NCI-H2081 (cell line): ENCODE measurements at regions not wholly inside any gene's neighbourhood (a gene's known extent, or its start where the extent isn't known, plus 50 kb on each side); places are given as distances from the start of the nearest gene placed in this dataset.

Source experiments
- DNase-seq, 2 experiments: peaks; one replicate each; lab custom pipeline; 2025; lab: John Stamatoyannopoulos, UW

GRCh38 chr11:128219731-128220120, 367.6 kb downstream of the ETS1 start:
- no peak for DNase-seq

- no peak for DNase-seq
Observed at GRCh38 chr11:128216198-128216597, 371.2 kb downstream of the ETS1 start.

- no peak for DNase-seq
Observed at GRCh38 chr11:128215238-128215882, 372.0 kb downstream of the ETS1 start.

GRCh38 chr11:128214263-128214662, 373.1 kb downstream of the ETS1 start:
- no peak for DNase-seq

GRCh38 chr11:128213461-128213860, 373.9 kb downstream of the ETS1 start:
- DNase-seq = no peak

- DNase-seq = no peak
Observed at GRCh38 chr11:128212324-128212723, 375.0 kb downstream of the ETS1 start.

GRCh38 chr11:128210148-128210940, 377.0 kb downstream of the ETS1 start:
- DNase-seq = no peak

- DNase-seq = no peak
Observed at GRCh38 chr11:128209138-128209435, 378.3 kb downstream of the ETS1 start.

GRCh38 chr11:128208329-128209137, 378.8 kb downstream of the ETS1 start:
- no peak for DNase-seq

GRCh38 chr11:128207861-128208321, 379.5 kb downstream of the ETS1 start:
- DNase-seq = no peak

GRCh38 chr11:128206461-128206860, 380.9 kb downstream of the ETS1 start:
- DNase-seq = no peak

GRCh38 chr11:128205796-128206195, 381.6 kb downstream of the ETS1 start:
- DNase-seq = no peak

- DNase-seq = no peak
Observed at GRCh38 chr11:128204898-128205297, 382.5 kb downstream of the ETS1 start.

- peak in 1 of 2 experiments; percentile 12 for DNase-seq
Observed at GRCh38 chr11:128201801-128202200, 385.6 kb downstream of the ETS1 start.

- DNase-seq = no peak
Observed at GRCh38 chr11:128201009-128201408, 386.3 kb downstream of the ETS1 start.

GRCh38 chr11:128200467-128200866, 386.9 kb downstream of the ETS1 start:
- no peak for DNase-seq

- no peak for DNase-seq
Observed at GRCh38 chr11:128198216-128198772, 389.1 kb downstream of the ETS1 start.

- DNase-seq = no peak
Observed at GRCh38 chr11:128196235-128196634, 391.1 kb downstream of the ETS1 start.

GRCh38 chr11:128195756-128196155, 391.6 kb downstream of the ETS1 start:
- DNase-seq = no peak

- no peak for DNase-seq
Observed at GRCh38 chr11:128195057-128195751, 392.2 kb downstream of the ETS1 start.

GRCh38 chr11:128194216-128194615, 393.1 kb downstream of the ETS1 start:
- DNase-seq = no peak

GRCh38 chr11:128193615-128194014, 393.7 kb downstream of the ETS1 start:
- no peak for DNase-seq
